ENCODE measurements at regions not wholly inside any gene's neighbourhood (a gene's known extent, or its start where the extent isn't known, plus 50 kb on each side); places are given as distances from the start of the nearest gene placed in this dataset.
"Not testable (repeated sequence)": the region's sequence is repeated elsewhere in the genome, so short reads cannot be mapped to it uniquely, and the experiment has no call there.

DNA sequence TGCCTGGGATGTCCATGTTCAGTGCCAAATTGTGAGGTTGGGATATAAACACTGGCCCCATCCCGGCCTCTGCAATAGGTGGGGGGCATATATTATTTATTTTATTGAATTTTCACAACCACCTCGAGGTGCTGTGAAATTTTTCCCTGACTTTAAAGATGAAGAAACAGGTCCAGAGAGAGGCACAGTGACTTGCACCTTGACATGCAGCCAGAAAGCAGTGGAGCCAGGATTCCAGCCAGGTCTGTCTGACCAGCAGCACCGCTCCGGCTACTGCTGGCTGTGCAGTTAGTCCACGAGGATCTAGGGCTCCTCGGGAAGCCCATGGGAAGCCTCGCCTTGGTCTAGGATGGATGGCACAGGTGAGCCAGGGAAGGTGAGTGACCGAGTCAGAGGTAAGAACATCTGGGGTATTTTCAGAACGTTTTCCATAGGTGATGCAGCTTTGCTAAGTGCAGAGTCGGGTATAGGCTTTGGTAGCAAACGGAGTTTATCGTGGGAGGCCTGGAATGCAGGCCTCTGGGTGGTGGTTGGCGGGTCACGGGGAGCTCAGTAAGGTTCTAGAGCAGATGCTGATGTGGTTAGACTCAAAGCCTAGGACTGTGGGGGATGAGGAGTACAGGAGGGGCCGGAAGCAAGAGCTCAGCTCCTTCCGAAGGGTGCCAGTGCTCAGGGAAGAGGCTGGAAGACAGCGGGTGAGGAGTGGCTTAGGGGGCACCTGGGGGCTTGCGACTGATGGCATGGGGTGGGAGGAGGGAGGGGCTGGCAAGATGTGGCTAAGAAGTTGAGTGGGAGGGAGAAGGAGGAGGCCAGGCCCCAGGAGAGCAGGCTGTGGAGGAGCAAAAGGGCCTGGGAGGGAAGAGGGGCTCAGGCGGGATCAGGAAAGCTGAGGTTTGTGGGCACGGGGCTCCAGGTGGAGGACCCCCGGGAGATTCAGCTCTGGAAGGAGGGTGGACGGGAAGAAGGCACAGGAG is 107.7 kb upstream of the LRPAP1 start:
- Mint-ChIP-seq H3K27me3 (no peaks in the 10 kb centered on the region), H3K9me3 (peaks cover 3% of the 10 kb centered on the region), H3K4me3 (no peak overlapping the region), H3K36me3 (ENCODE audit: low read depth) (no peaks in the 10 kb centered on the region), H3K4me1 (no peaks in the 10 kb centered on the region), H3K27ac (no peak overlapping the region)
- DNase-seq, result no peak
- POLR2A ChIA-PET, result no interaction called here
- CTCF ChIA-PET, result no interaction called here

GRCh38 chr4:3638080-3638795 is 106.0 kb upstream of the LRPAP1 start:
- DNase-seq, result no peak
- Mint-ChIP-seq H3K4me1 (no peaks in the 10 kb centered on the region), H3K4me3 (no peak overlapping the region), H3K36me3 (ENCODE audit: low read depth) (no peaks in the 10 kb centered on the region), H3K27ac (no peak overlapping the region), H3K9me3 (peaks cover 3% of the 10 kb centered on the region), H3K27me3 (no peaks in the 10 kb centered on the region)
- ChIA-PET CTCF (no interaction called here), POLR2A (no interaction called here)

- CTCF ChIA-PET, result no interaction called here
- H3K27me3 Mint-ChIP-seq, result no peaks in the 10 kb centered on the region
- DNase-seq, result no peak
- no peaks in the 10 kb centered on the region for H3K36me3 Mint-ChIP-seq (ENCODE audit: low read depth)
- no peaks in the 10 kb centered on the region for H3K4me1 Mint-ChIP-seq
- POLR2A ChIA-PET, result no interaction called here
- H3K27ac Mint-ChIP-seq, result no peak overlapping the region
- peaks cover 3% of the 10 kb centered on the region for H3K9me3 Mint-ChIP-seq
- H3K4me3 Mint-ChIP-seq, result no peak overlapping the region
These were observed 105.2 kb upstream of the LRPAP1 start for GRCh38 chr4:3637326-3638016.

DNA sequence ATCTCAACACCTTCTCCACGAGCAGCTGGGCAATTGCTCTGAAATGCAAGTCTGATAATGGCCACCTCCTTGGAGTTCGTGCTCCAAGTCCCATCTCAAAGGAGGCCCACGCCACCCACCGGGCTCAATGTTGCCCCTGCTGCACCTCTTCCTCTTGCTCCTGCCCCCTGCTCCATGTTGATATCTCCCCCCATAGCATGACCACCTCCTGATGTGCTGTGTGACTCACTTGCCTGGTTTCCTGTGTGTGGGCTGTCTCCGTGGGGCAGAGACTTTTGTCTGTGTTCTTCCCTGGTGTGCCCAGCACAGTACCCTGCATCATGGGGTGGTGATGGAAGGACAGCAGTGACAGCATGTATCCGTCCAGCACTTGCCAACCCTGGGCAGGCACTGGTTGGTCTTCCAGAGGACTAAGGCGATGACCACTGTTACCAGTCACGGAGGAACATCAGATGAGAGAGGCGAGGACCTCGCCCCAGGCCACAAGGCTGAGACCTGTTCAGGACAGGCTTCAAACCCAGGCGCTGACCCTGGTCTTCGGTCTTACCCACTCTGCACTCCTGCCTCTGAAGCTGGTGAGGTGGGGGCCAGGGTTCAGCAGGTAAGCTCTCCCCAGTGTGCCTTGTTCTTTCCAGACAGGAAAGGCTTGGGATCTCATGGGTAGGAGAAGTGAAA is 104.6 kb upstream of the LRPAP1 start:
- Mint-ChIP-seq H3K4me1 (no peaks in the 10 kb centered on the region), H3K36me3 (ENCODE audit: low read depth) (no peaks in the 10 kb centered on the region), H3K9me3 (peaks cover 3% of the 10 kb centered on the region), H3K27ac (no peak overlapping the region), H3K27me3 (no peaks in the 10 kb centered on the region), H3K4me3 (no peak overlapping the region)
- POLR2A ChIA-PET, result no interaction called here
- no peak for DNase-seq
- CTCF ChIA-PET, result no interaction called here

GRCh38 chr4:3636020-3636419 is 103.8 kb upstream of the LRPAP1 start:
- DNase-seq; H3K9me3 Mint-ChIP-seq; H3K27ac Mint-ChIP-seq; POLR2A ChIA-PET; H3K27me3 Mint-ChIP-seq; H3K4me1 Mint-ChIP-seq; CTCF ChIA-PET; H3K4me3 Mint-ChIP-seq; H3K36me3 Mint-ChIP-seq (ENCODE audit: low read depth): not testable (repeated sequence)

DNA sequence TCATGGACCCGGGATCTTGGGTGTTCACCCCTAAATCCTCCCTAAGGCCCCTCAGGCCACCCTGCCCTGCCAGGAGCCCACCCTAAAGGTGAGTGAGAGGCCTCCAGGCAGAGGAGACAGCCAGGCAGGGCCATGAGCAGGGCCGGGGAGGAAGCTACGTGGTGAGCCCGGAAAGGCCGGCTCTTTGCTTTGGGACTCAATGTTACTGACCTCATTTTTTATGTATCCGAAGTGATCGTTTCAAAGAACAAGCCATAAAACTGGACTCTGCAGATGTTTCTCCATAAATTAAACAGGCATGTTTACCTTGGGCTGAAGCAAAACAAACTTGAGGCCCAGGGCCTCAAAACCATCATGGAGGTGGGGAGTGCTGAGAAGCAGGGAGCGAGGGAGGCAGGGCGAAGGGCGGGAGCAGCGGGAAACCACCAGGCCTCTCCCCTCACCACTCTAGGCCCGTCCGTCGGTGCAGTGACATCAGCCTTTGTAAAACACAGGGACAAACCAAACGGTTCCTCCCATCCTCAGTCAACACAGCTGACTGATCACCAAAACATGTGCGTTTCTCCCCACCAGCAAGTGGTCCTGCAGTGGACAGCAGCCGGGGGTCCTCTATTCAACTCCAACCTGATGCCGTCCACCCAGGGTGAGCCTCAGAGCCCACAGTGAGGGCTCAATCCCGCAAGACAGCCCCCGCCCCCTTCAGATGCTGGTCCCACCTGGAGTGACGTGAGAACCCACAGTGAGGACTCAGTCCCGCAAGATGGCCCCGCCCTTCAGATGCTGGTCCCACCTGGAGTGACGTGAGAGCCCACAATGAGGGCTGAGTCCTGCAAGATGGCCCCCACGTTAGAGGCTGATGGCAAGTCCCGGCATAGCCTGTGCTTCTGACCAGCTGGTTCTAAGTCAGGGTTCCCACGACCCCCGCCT is 102.9 kb upstream of the LRPAP1 start:
- Mint-ChIP-seq H3K27me3 (no peaks in the 10 kb centered on the region), H3K4me1 (no peaks in the 10 kb centered on the region), H3K36me3 (ENCODE audit: low read depth) (no peaks in the 10 kb centered on the region), H3K27ac (no peak overlapping the region), H3K4me3 (no peak overlapping the region), H3K9me3 (peaks cover 3% of the 10 kb centered on the region)
- CTCF ChIA-PET, result interaction anchor here (0.6 kb wide), 1 partner anchor 11 kb away, joined by 3 read pairs; no protein-coding TSS in a partner anchor
- no peak for DNase-seq
- POLR2A ChIA-PET, result no interaction called here

- no peaks in the 10 kb centered on the region for H3K27me3 Mint-ChIP-seq
- no peaks in the 10 kb centered on the region for H3K36me3 Mint-ChIP-seq (ENCODE audit: low read depth)
- H3K27ac Mint-ChIP-seq, result no peak overlapping the region
- H3K4me1 Mint-ChIP-seq, result no peaks in the 10 kb centered on the region
- ChIA-PET CTCF (no interaction called here), POLR2A (no interaction called here)
- no peak for DNase-seq
- H3K4me3 Mint-ChIP-seq, result no peak overlapping the region
- peaks cover 3% of the 10 kb centered on the region for H3K9me3 Mint-ChIP-seq
These were observed 102.1 kb upstream of the LRPAP1 start for GRCh38 chr4:3634281-3634857.

- DNase-seq; H3K27ac Mint-ChIP-seq; H3K9me3 Mint-ChIP-seq; POLR2A ChIA-PET; H3K4me1 Mint-ChIP-seq; CTCF ChIA-PET; H3K36me3 Mint-ChIP-seq (ENCODE audit: low read depth); H3K27me3 Mint-ChIP-seq; H3K4me3 Mint-ChIP-seq: not testable (repeated sequence)
These were observed 101.1 kb upstream of the LRPAP1 start for GRCh38 chr4:3633277-3633676.

DNA sequence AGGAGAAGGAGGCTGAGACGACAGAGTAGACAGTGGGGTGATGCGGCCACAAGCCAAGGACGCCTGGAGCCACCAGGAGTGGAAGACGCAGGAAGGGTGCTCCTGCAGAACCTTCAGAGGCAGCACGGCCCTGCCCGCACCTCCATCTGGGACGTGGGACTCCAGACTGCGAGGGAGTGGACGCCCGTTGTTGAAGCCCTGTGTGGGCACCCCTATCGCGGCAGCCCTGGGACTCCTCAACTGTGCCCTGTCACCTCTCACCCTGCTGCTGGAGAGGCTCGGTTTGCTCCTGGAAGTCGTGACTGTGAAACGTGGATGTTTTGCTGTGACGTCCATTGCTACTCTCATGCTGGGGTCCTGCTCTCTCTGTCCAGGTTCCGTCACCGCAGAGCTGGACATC is 100.6 kb upstream of the LRPAP1 start:
- POLR2A ChIA-PET; H3K27ac Mint-ChIP-seq; H3K36me3 Mint-ChIP-seq (ENCODE audit: low read depth); H3K4me3 Mint-ChIP-seq; H3K4me1 Mint-ChIP-seq; CTCF ChIA-PET; H3K27me3 Mint-ChIP-seq; DNase-seq; H3K9me3 Mint-ChIP-seq: not testable (repeated sequence)

DNA sequence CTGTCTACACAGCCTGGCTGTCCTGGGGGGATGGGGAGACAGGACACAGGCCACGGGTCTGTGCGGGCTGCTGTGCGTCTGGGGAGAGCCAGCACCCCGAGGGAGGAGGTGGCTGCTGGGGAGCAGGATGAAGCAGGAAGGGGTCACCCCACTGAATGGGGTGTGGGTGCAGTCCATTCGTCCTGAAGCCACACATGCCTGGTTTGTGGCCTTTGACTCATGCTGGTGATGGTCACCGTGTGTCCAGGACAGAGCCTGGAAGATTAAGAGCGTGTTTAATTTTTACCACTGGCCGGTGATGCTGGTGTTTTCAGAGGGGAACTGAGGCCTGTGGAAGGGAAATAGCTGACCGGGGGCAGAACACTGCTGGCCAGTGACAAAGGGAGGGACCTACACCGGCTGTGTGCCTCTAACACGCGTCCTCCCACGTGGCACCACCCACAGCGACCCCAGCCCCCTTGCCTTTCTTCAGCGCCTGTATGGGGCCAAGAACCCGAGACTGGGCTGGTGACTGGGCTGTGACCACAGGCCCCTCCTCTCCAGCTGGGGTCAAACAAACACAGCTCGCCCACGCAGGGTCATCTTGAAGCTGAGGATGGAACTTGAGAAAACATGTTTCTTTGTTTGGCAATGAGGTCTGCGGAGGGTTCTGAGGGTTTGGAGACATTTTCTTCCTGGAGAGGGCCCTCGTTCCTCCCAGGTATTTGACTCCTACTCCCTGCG is 99.5 kb upstream of the LRPAP1 start:
- H3K27ac Mint-ChIP-seq; CTCF ChIA-PET; DNase-seq; H3K4me1 Mint-ChIP-seq; H3K4me3 Mint-ChIP-seq; H3K9me3 Mint-ChIP-seq; H3K27me3 Mint-ChIP-seq; POLR2A ChIA-PET; H3K36me3 Mint-ChIP-seq (ENCODE audit: low read depth): not testable (repeated sequence)

DNA sequence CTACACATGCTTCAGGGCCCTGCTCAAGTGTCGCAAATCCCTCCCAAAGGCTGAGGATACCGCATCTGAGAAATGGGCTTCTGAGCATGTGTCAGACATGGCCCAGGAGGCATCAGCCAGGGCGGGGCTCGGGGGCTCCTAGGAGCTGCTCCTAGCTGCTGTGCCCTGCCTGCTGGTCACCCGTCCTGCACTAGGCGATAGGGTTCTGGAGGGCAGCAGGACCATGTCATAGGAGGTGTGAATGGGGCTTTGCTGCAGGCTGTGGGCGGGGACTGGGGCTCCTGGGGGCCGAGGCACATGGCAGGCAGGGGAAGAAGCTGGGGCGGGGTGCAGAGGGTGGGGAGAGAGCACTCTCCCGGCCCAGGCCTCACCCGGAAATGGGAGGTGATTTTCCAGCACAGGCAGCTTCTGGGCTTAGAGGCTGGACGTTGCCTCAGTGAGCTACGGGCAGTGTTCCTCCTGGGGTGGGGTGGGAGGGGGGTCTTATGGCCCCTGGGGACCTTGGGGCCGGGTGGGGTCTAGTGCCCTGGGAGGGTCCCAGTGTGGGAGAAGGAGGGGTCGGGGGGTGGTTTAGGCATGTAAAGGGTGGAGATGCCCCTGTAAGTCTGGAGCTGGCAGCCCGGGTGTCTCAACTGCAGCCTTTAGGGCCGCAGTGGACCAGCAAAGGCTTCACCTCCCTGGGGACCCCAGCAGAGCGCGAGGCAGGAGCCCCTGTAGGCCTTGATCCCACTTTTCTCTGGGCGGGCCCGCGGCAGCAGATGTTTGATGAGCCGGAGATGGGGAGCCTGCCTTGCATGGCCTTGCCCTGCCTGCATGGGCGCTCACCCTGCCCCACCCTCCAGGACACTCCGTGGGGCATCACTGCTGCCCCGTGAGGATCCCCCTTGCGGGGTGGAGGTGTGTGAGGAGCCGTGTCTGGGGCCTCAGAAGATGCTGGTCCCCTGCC is 98.6 kb upstream of the LRPAP1 start:
- H3K4me3 Mint-ChIP-seq, result no peak overlapping the region
- H3K27me3 Mint-ChIP-seq, result no peaks in the 10 kb centered on the region
- H3K27ac Mint-ChIP-seq, result no peak overlapping the region
- no peaks in the 10 kb centered on the region for H3K4me1 Mint-ChIP-seq
- no peaks in the 10 kb centered on the region for H3K36me3 Mint-ChIP-seq (ENCODE audit: low read depth)
- POLR2A ChIA-PET, result no interaction called here
- CTCF ChIA-PET, result no interaction called here
- no peaks in the 10 kb centered on the region for H3K9me3 Mint-ChIP-seq
- no peak for DNase-seq

Measured in activated CD4-positive, alpha-beta T cell treated with anti-CD3 and anti-CD28 coated beads, Interleukin-2, amount 10 ng/mL, durations not matched to agents 7 days and 5 days (primary cell).